ENCODE measurements at regions not wholly inside any gene's neighbourhood (a gene's known extent, or its start where the extent isn't known, plus 50 kb on each side); places are given as distances from the start of the nearest gene placed in this dataset.

- CTCF ChIA-PET: no interaction called here
- POLR2A ChIA-PET (ENCODE audit: low non-redundant PET): no interaction called here
- H3K27ac ChIP-seq: no peak overlapping the region
- DNase-seq (ENCODE audit: low spot score): no peak
- TF ChIP-seq, protein P1, sequence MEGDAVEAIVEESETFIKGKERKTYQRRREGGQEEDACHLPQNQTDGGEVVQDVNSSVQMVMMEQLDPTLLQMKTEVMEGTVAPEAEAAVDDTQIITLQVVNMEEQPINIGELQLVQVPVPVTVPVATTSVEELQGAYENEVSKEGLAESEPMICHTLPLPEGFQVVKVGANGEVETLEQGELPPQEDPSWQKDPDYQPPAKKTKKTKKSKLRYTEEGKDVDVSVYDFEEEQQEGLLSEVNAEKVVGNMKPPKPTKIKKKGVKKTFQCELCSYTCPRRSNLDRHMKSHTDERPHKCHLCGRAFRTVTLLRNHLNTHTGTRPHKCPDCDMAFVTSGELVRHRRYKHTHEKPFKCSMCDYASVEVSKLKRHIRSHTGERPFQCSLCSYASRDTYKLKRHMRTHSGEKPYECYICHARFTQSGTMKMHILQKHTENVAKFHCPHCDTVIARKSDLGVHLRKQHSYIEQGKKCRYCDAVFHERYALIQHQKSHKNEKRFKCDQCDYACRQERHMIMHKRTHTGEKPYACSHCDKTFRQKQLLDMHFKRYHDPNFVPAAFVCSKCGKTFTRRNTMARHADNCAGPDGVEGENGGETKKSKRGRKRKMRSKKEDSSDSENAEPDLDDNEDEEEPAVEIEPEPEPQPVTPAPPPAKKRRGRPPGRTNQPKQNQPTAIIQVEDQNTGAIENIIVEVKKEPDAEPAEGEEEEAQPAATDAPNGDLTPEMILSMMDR (conservative IDR thresholded peaks at IDR 0.05; ENCODE audit: low read depth): no peak
These were observed 56.2 kb upstream of the PEX5L start for GRCh38 chr3:180092889-180093288.

GRCh38 chr3:180093535-180093934 is 56.8 kb upstream of the PEX5L start:
- H3K27ac ChIP-seq: no peak overlapping the region
- no peak for DNase-seq (ENCODE audit: low spot score)
- TF ChIP-seq, protein P1 (conservative IDR thresholded peaks at IDR 0.05; ENCODE audit: low read depth): no peak
- ChIA-PET POLR2A (ENCODE audit: low non-redundant PET) (no interaction called here), CTCF (no interaction called here)

DNA sequence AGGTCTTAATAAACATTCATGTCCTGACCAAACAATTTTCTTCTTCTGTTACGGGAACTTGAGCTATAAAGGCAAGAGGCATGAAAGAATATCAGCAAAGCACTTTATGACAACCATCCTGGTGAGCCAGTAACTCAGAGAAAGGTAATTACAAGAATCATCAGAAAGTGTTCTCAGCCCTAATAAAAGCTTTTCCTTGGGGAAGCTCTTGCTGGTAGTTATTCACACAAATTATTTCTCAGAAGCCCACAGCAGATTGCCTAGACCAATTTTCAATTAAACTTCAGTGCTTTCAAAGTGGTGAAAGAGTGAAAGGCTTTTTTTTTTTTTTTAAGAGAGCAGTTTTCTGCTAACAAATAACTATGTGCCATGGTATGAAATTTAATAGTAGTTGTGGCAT is 60.9 kb upstream of the PEX5L start:
- POLR2A ChIA-PET (ENCODE audit: low non-redundant PET): no interaction called here
- no peak for DNase-seq (ENCODE audit: low spot score)
- CTCF ChIA-PET: no interaction called here
- no peak overlapping the region for H3K27ac ChIP-seq
- TF ChIP-seq, protein P1 (conservative IDR thresholded peaks at IDR 0.05; ENCODE audit: low read depth): no peak

DNA sequence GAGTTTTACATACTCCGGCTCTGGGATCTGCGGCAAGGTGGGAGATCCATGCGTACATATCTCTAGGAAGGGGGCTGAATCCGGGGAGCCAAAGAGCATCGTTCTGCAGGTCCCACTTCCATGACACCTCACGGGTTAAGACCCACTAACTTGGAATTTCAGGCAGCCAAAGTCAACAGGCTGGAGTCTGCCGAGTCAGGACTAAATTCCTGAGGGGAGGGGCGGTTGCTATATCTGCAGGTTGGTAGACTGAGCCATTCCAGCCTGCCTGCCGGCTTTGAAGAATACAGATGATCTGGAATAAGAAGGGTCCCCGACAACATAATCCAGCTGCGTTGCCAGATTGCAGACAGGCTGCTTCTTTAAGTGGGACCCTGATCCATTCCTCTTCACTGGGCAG is 65.4 kb upstream of the PEX5L start:
- TF ChIP-seq, protein P1 (conservative IDR thresholded peaks at IDR 0.05; ENCODE audit: low read depth): no peak
- ChIA-PET CTCF (no interaction called here), POLR2A (ENCODE audit: low non-redundant PET) (no interaction called here)
- no peak overlapping the region for H3K27ac ChIP-seq
- no peak for DNase-seq (ENCODE audit: low spot score)

GRCh38 chr3:180102604-180103003 is 65.9 kb upstream of the PEX5L start:
- TF ChIP-seq, protein P1 (conservative IDR thresholded peaks at IDR 0.05; ENCODE audit: low read depth): no peak
- ChIA-PET CTCF (no interaction called here), POLR2A (ENCODE audit: low non-redundant PET) (no interaction called here)
- DNase-seq (ENCODE audit: low spot score): no peak
- H3K27ac ChIP-seq: no peak overlapping the region

DNA sequence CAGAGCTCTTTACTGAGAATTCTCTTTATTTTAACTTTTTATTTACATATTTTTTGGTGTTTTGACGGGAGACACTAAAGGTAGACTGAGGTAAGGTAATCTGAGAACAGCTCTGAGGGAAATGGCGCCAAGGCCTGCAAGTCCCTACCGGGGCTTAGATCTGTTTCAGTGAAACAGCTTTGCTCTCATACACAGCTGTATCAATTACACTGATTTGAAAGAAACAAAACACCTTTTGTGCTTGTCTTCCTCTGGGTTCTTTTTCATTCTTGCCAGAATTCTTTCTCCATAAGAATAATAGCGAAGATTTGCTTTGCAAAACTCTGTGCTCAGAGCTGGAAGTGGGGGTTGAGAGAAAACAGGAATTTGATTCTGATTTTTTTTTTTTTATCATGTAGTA is 79.5 kb upstream of the PEX5L start:
- H3K27ac ChIP-seq: no peak overlapping the region
- TF ChIP-seq, protein P1 (conservative IDR thresholded peaks at IDR 0.05; ENCODE audit: low read depth): no peak
- CTCF ChIA-PET: no interaction called here
- no peak for DNase-seq (ENCODE audit: low spot score)
- POLR2A ChIA-PET (ENCODE audit: low non-redundant PET): no interaction called here

- no peak overlapping the region for H3K27ac ChIP-seq
- ChIA-PET CTCF (no interaction called here), POLR2A (ENCODE audit: low non-redundant PET) (no interaction called here)
- TF ChIP-seq, protein P1 (conservative IDR thresholded peaks at IDR 0.05; ENCODE audit: low read depth): no peak
- DNase-seq (ENCODE audit: low spot score): no peak
These were observed 79.9 kb upstream of the PEX5L start for GRCh38 chr3:180116658-180117057.
